ENCODE measurements at regions not wholly inside any gene's neighbourhood (a gene's known extent, or its start where the extent isn't known, plus 50 kb on each side); places are given as distances from the start of the nearest gene placed in this dataset.

- DNase-seq (ENCODE audit: low spot score), result no peak
These were observed 119.5 kb upstream of the RIMBP3 start for GRCh38 chr22:18731075-18731666.

- DNase-seq (ENCODE audit: low spot score), result peak; percentile 98
These were observed 118.7 kb upstream of the RIMBP3 start for GRCh38 chr22:18730410-18730809.

All from H4 (cell line).